ENCODE measurements at regions not wholly inside any gene's neighbourhood (a gene's known extent, or its start where the extent isn't known, plus 50 kb on each side); places are given as distances from the start of the nearest gene placed in this dataset.

GRCh38 chr12:102765736-102766135 is 151.3 kb downstream of the PAH start:
- TF ChIP-seq ZNF274 (IDR thresholded peaks at IDR 0.05; ENCODE audit: low read depth, low read length) (no peak), SUZ12 (IDR thresholded peaks at IDR 0.05; ENCODE audit: extremely low read depth, insufficient read depth, insufficient read length) (no peak), YY1 (IDR thresholded peaks at IDR 0.05; ENCODE audit: insufficient read depth, insufficient read length) (no peak)
